ENCODE measurements at regions not wholly inside any gene's neighbourhood (a gene's known extent, or its start where the extent isn't known, plus 50 kb on each side); places are given as distances from the start of the nearest gene placed in this dataset.

DNA sequence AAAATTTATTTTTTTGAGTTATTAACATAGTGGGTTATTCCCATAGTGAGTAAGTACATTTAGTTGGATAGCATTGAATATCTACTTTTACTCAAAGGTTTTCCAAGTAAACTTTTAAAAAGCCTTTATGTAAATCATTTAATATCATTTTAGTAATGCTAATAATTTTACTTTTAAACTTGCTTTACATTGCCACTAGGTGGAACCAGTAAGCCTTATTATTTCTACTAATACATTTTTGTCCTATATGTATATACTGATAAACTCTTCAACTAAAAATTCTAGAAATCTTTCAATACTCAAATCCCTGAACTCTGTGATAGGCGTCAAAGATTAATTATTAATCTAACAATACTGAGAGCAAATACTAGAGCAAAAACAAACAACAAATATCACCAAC is 1709.2 kb upstream of the PCDH20 start:
- TF ChIP-seq POLR2A (IDR thresholded peaks at IDR 0.05) (no peak), POLR2AphosphoS5 (IDR thresholded peaks at IDR 0.05) (no peak), EP300 (IDR thresholded peaks at IDR 0.05) (no peak)
- TF ChIP-seq, protein P1, sequence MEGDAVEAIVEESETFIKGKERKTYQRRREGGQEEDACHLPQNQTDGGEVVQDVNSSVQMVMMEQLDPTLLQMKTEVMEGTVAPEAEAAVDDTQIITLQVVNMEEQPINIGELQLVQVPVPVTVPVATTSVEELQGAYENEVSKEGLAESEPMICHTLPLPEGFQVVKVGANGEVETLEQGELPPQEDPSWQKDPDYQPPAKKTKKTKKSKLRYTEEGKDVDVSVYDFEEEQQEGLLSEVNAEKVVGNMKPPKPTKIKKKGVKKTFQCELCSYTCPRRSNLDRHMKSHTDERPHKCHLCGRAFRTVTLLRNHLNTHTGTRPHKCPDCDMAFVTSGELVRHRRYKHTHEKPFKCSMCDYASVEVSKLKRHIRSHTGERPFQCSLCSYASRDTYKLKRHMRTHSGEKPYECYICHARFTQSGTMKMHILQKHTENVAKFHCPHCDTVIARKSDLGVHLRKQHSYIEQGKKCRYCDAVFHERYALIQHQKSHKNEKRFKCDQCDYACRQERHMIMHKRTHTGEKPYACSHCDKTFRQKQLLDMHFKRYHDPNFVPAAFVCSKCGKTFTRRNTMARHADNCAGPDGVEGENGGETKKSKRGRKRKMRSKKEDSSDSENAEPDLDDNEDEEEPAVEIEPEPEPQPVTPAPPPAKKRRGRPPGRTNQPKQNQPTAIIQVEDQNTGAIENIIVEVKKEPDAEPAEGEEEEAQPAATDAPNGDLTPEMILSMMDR (IDR thresholded peaks at IDR 0.05), result no peak

Measured in suprapubic skin (tissue), 4 donors.